MM.1S (cell line): ENCODE measurements at regions not wholly inside any gene's neighbourhood (a gene's known extent, or its start where the extent isn't known, plus 50 kb on each side); places are given as distances from the start of the nearest gene placed in this dataset.
A peak's percentile ranks its signal among the peaks of the same experiment; 100 is the strongest.
"Not testable (repeated sequence)": the region's sequence is repeated elsewhere in the genome, so short reads cannot be mapped to it uniquely, and the experiment has no call there.

Source experiments
- DNase-seq: peaks from one replicate; pipeline ENCODE4 v3.0.0-alpha.2; 2015
- H2AFZ ChIP-seq: fragments of 300-600 bp; sonication (generic); 2 replicates; pipeline ENCODE4 v1.6.0; 2016; ENCODE audit warnings: antibody characterized with exemption, low read length
- H3F3A ChIP-seq: fragments of 300-600 bp; sonication (generic); 2 replicates; pipeline ENCODE4 v1.6.1; 2016; ENCODE audit warnings: mild to moderate bottlenecking, antibody characterized with exemption, low read length, moderate library complexity, mixed read lengths; ENCODE audit not compliant: insufficient read depth
- H3K27ac ChIP-seq: fragments of 300-600 bp; sonication (generic); 2 replicates; pipeline ENCODE4 v1.5.1; 2016; ENCODE audit warnings: mild to moderate bottlenecking, low read length
- H3K27me3 ChIP-seq: fragments of 300-600 bp; sonication (generic); replicated peaks from 2 replicates; pipeline ENCODE4 v1.6.0; 2016; ENCODE audit warnings: low read length; ENCODE audit not compliant: insufficient read depth
- H3K36me3 ChIP-seq: fragments of 300-600 bp; sonication (generic); replicated peaks from 2 replicates; pipeline ENCODE4 v1.6.1; 2016; ENCODE audit warnings: mild to moderate bottlenecking, low read length, mixed read lengths; ENCODE audit not compliant: insufficient read depth
- H3K4me1 ChIP-seq: fragments of 300-600 bp; sonication (generic); 2 replicates; pipeline ENCODE4 v1.6.1; 2016; ENCODE audit warnings: low read length, mixed read lengths
- H3K4me2 ChIP-seq: fragments of 300-600 bp; sonication (generic); 2 replicates; pipeline ENCODE4 v1.6.0; 2016; ENCODE audit warnings: low read depth, low read length
- H3K4me3 ChIP-seq: fragments of 300-600 bp; sonication (generic); 2 replicates; pipeline ENCODE4 v1.5.1; 2016; ENCODE audit warnings: low read length, mixed read lengths
- H3K79me2 ChIP-seq: fragments of 300-600 bp; sonication (generic); 2 replicates; pipeline ENCODE4 v1.6.1; 2016; ENCODE audit warnings: mixed run types, low read length, mixed read lengths
- H3K9ac ChIP-seq: fragments of 300-600 bp; sonication (generic); 2 replicates; pipeline ENCODE4 v1.6.1; 2016; ENCODE audit warnings: low read length, mixed read lengths
- H3K9me2 ChIP-seq: fragments of 300-600 bp; sonication (generic); replicated peaks from 2 replicates; pipeline ENCODE4 v1.6.1; 2016; ENCODE audit warnings: mild to moderate bottlenecking, low read length, mixed read lengths; ENCODE audit not compliant: insufficient read depth
- H3K9me3 ChIP-seq: fragments of 300-600 bp; sonication (generic); replicated peaks from 2 replicates; pipeline ENCODE4 v1.6.1; 2016; ENCODE audit warnings: mild to moderate bottlenecking, low read length, mixed read lengths; ENCODE audit not compliant: insufficient read depth
- H4K20me1 ChIP-seq: fragments of 300-600 bp; sonication (generic); 2 replicates; pipeline ENCODE4 v1.6.1; 2016; ENCODE audit warnings: mild to moderate bottlenecking, low read length, moderate library complexity, mixed read lengths; ENCODE audit not compliant: insufficient read depth
- EZH2 ChIP-seq: fragments of 300-600 bp; sonication (generic); optimal IDR thresholded peaks from 2 replicates; pipeline ENCODE3; 2017; ENCODE audit warnings: low read depth, mild to moderate bottlenecking, antibody characterized with exemption, low read length, mixed read lengths
- EZH2phosphoT487 ChIP-seq: fragments of 300-600 bp; sonication (generic); IDR thresholded peaks from 2 replicates; pipeline ENCODE4 v1.6.1; 2018; ENCODE audit warnings: antibody characterized with exemption, low read length
- TF ChIP-seq, protein P1 (sequence below): fragments of 300-600 bp; sonication (generic); IDR thresholded peaks from 2 replicates; pipeline ENCODE4 v1.5.1; 2016; ENCODE audit warnings: antibody characterized with exemption, low read length, mixed read lengths

DNA sequence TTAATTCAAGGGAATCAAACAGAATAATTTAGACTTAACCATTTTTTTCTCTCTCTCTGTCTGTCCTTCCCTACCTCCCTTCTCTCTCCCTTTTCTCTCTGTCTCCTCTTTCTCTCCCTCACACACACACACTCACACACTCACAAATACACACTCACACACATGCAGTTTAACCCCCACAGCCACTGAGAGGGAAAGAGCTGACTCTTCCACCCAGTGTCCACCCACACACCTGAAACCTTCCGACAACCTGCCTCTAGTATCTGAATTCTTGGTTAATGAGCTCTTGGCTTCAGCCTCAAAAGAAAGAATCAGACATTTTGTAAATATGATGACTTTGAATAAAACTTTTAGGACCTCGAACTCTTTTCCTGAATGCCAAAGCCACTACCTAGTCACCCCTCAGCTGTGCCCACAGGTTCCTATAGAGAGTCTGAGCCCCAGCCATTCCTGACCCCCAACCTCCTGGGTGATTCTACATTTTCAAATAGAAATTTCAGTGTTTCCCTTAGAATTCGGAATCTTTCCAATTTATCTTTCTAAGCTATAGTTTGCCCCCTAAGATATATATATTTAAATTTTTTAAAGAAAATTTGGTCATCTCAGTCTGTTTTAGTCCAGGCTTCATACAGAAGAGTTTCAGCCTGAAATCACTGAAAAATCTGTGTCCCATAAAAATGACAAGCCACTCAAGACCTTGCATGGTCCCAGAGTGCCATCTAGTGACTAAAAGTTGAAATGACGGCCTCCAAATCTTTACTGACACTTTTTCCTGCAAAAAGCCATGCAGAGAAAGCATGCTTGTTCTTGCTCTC lies 202.8 kb downstream of the IPMK start:
- H3K4me3 ChIP-seq = no peak overlapping the region

DNA sequence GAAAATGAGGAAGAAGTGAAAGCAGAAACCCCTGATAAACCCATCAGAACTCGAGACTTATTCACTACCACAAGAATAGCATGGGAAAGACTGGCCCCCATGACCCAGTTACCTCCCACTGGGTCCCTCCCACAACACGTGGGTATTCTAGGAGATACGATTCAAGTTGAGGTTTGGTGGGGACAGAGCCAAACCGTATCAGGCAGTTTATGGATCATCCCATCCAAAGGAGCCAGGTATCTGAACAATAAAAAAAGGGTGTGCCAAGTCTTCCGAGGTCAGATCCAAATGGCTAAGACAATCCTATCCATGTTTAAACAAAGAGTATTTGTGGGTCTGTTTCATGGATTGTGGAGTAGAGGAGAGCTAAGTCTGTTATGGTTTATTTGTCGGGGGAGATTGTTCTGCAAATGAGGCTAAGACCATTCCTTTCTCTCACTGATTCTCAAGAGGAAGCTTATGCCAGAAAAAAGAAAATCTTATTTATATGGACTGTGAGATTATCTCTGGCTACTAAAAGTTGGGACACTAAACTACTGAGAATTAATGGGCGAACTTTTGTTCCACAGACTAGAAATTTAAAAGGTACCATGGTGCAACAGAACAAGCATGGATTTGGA lies 203.7 kb downstream of the IPMK start:
- Histone ChIP-seq H2AFZ (no peak overlapping the region), H3K36me3 (no peaks in the 10 kb centered on the region), H3K4me1 (peaks cover 7% of the 10 kb centered on the region; the same call in 1 of the 2 replicates), H3K9me3 (no peaks in the 10 kb centered on the region), H3F3A (no peaks in the 10 kb centered on the region), H4K20me1 (no peaks in the 10 kb centered on the region), H3K4me3 (no peak overlapping the region), H3K79me2 (no peaks in the 10 kb centered on the region), H3K27ac (no peak overlapping the region), H3K9me2 (no peaks in the 10 kb centered on the region), H3K4me2 (no peak overlapping the region), H3K9ac (no peak overlapping the region), H3K27me3 (no peaks in the 10 kb centered on the region)
- TF ChIP-seq EZH2 = no peak
- no peak for DNase-seq

More for the DNA sequence above, 202.8 kb downstream of the IPMK start:
- Histone ChIP-seq H3K4me1 (peaks cover 7% of the 10 kb centered on the region; the same call in 1 of the 2 replicates), H2AFZ (peak overlapping the region; percentile 27; the same call in 1 of the 2 replicates), H3K9ac (no peak overlapping the region), H3K4me2 (no peak overlapping the region), H3K79me2 (no peaks in the 10 kb centered on the region), H3K27ac (no peak overlapping the region), H3K9me3 (no peaks in the 10 kb centered on the region), H3K36me3 (no peaks in the 10 kb centered on the region), H3K27me3 (no peaks in the 10 kb centered on the region), H4K20me1 (no peaks in the 10 kb centered on the region), H3K9me2 (no peaks in the 10 kb centered on the region), H3F3A (no peaks in the 10 kb centered on the region)
- DNase-seq = peak; percentile 65
- TF ChIP-seq, protein P1, sequence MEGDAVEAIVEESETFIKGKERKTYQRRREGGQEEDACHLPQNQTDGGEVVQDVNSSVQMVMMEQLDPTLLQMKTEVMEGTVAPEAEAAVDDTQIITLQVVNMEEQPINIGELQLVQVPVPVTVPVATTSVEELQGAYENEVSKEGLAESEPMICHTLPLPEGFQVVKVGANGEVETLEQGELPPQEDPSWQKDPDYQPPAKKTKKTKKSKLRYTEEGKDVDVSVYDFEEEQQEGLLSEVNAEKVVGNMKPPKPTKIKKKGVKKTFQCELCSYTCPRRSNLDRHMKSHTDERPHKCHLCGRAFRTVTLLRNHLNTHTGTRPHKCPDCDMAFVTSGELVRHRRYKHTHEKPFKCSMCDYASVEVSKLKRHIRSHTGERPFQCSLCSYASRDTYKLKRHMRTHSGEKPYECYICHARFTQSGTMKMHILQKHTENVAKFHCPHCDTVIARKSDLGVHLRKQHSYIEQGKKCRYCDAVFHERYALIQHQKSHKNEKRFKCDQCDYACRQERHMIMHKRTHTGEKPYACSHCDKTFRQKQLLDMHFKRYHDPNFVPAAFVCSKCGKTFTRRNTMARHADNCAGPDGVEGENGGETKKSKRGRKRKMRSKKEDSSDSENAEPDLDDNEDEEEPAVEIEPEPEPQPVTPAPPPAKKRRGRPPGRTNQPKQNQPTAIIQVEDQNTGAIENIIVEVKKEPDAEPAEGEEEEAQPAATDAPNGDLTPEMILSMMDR = peak; percentile 74
- no peak for TF ChIP-seq EZH2phosphoT487
- no peak for TF ChIP-seq EZH2

GRCh38 chr10:58058683-58059082 lies 209.0 kb downstream of the IPMK start:
- not testable (repeated sequence) for H3K4me2 ChIP-seq, H3K9me2 ChIP-seq, H3F3A ChIP-seq, H3K27me3 ChIP-seq, H3K9me3 ChIP-seq, H3K4me3 ChIP-seq, H3K36me3 ChIP-seq, H4K20me1 ChIP-seq, H3K9ac ChIP-seq, H3K79me2 ChIP-seq, H3K4me1 ChIP-seq, H2AFZ ChIP-seq, DNase-seq, H3K27ac ChIP-seq

DNA sequence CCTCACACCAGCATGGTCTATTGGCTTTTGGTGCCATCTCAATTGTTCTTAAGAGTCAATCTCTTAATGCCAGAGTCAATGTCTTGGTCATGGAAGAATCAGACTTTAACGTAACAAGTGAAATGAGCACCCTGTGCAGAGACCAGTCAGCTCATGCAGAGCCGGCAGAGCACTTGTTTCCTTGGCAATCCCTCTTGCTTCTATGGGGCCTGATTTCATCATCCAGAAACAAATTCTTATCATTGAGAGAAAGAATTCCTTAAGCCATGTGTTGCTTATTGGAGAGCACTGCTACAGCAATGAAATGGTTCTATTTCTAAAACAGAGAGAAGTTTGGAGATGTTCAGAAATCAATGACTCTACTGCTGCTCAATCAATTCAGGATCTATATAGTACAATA lies 212.8 kb downstream of the IPMK start:
- Histone ChIP-seq H3K9me3 (no peaks in the 10 kb centered on the region), H3K4me2 (no peak overlapping the region), H3K9me2 (no peaks in the 10 kb centered on the region), H3K27ac (no peak overlapping the region), H3K27me3 (no peaks in the 10 kb centered on the region), H3F3A (peaks cover 13% of the 10 kb centered on the region), H3K36me3 (no peaks in the 10 kb centered on the region), H2AFZ (no peak overlapping the region), H3K79me2 (no peaks in the 10 kb centered on the region), H3K9ac (no peak overlapping the region), H3K4me1 (peaks cover 26% of the 10 kb centered on the region), H4K20me1 (no peaks in the 10 kb centered on the region), H3K4me3 (no peak overlapping the region)
- DNase-seq = no peak
- no peak for TF ChIP-seq EZH2phosphoT487
- TF ChIP-seq EZH2 = no peak
